B cell (primary cell): ENCODE measurements at regions not wholly inside any gene's neighbourhood (a gene's known extent, or its start where the extent isn't known, plus 50 kb on each side); places are given as distances from the start of the nearest gene placed in this dataset.

Source experiments
- ATAC-seq: fragments of 200-7000 bp; cut with Tn5 transposase; one replicate; pipeline ENCODE4 v1.10.0; 2021; ENCODE audit warnings: low read depth, mild to moderate bottlenecking, moderate number of reproducible peaks, moderate library complexity
- CTCF ChIA-PET: fragments of 350-600 bp; sonication (Branson Sonifier 250); formaldehyde crosslinking; loops from one replicate; lab custom pipeline; 2021; ENCODE audit warnings: antibody characterized with exemption, inconsistent platforms; lab: Charles Lee
- POLR2A ChIA-PET: fragments of 350-600 bp; sonication (Branson Sonifier 250); formaldehyde crosslinking; loops from one replicate; lab custom pipeline; 2021; ENCODE audit warnings: antibody characterized with exemption; lab: Charles Lee
- DNase-seq: peaks from one replicate; pipeline ENCODE4 v3.0.0; 2013
- H2AFZ ChIP-seq: 2 replicates; pipeline ENCODE4 v1.6.1; 2012; ENCODE audit warnings: mild to moderate bottlenecking, low read depth, low read length; ENCODE audit not compliant: insufficient read depth, poor library complexity, severe bottlenecking
- H3K27ac ChIP-seq, 2 donors: 1 replicate in 1 of 2; 2 replicates in 1 of 2; pipeline ENCODE4 v1.5.1; 2012 to 2013; ENCODE audit warnings: low read length in 2 of 2, mild to moderate bottlenecking in 2 of 2, moderate library complexity in 1 of 2
- H3K27me3 ChIP-seq, 4 experiments: fragments of 200-600 bp in 1 of 4; sonication (generic) in 1 of 4; replicated peaks in 1 of 4; 1 replicate in 2 of 4; 2 replicates in 2 of 4; pipeline versions ENCODE4 v1.6.1 to v1.7.0; 2013 to 2016; ENCODE audit warnings: low read length in 3 of 4, mild to moderate bottlenecking in 2 of 4, mixed read lengths in 1 of 4, moderate library complexity in 1 of 4; ENCODE audit not compliant: insufficient read depth in 4 of 4, control insufficient read depth in 3 of 4; ENCODE audit errors: control extremely low read depth in 1 of 4
- H3K36me3 ChIP-seq, 2 experiments: replicated peaks in 1 of 2; 1 replicate in 1 of 2; 2 replicates in 1 of 2; pipeline versions ENCODE4 v1.6.1 to v1.7.1; 2013; ENCODE audit warnings: low read length in 1 of 2; ENCODE audit not compliant: insufficient read depth in 2 of 2, control insufficient read depth in 1 of 2; ENCODE audit errors: control extremely low read depth in 1 of 2, extremely low read depth in 1 of 2
- H3K4me1 ChIP-seq, 2 donors: fragments of 200-600 bp in 1 of 2; sonication (generic) in 1 of 2; 1 replicate in 1 of 2; 2 replicates in 1 of 2; pipeline versions ENCODE4 v1.5.1 to v1.6.1; 2013 to 2017; ENCODE audit warnings: low read length in 2 of 2; ENCODE audit not compliant: control insufficient read depth in 2 of 2, insufficient read depth in 2 of 2
- H3K4me2 ChIP-seq: replicated peaks from 2 replicates; pipeline ENCODE3; 2012; ENCODE audit warnings: mild to moderate bottlenecking, low read depth, low read length; ENCODE audit not compliant: poor library complexity, severe bottlenecking
- H3K4me3 ChIP-seq, 5 experiments: fragments of 200-600 bp in 1 of 5; sonication (generic) in 1 of 5; 1 replicate in 3 of 5; 2 replicates in 2 of 5; pipeline versions ENCODE4 v1.5.1 to v1.7.0; 2011 to 2016; ENCODE audit warnings: low read length in 4 of 5, mild to moderate bottlenecking in 4 of 5, low read depth in 2 of 5, control low read depth in 1 of 5, moderate library complexity in 1 of 5; ENCODE audit not compliant: insufficient read depth in 1 of 5; ENCODE audit errors: control extremely low read depth in 1 of 5, extremely low read depth in 1 of 5
- H3K79me2 ChIP-seq: fragments of 200-600 bp; sonication (generic); one replicate; pipeline ENCODE4 v1.6.0; 2016; ENCODE audit warnings: low read length; ENCODE audit not compliant: control insufficient read depth, insufficient read depth
- H3K9ac ChIP-seq: fragments of 200-600 bp; sonication (generic); 2 replicates; pipeline ENCODE4 v1.6.1; 2017; ENCODE audit warnings: mild to moderate bottlenecking, low read length, moderate library complexity
- H3K9me3 ChIP-seq, 3 donors: one replicate each; pipeline versions ENCODE4 v1.6.1 to v1.7.1; 2013; ENCODE audit warnings: low read length in 2 of 3; ENCODE audit not compliant: control insufficient read depth in 2 of 3, insufficient read depth in 1 of 3; ENCODE audit errors: control extremely low read depth in 1 of 3
- H4K20me1 ChIP-seq: 2 replicates; pipeline ENCODE4 v1.6.0; 2012; ENCODE audit warnings: mild to moderate bottlenecking, low read length; ENCODE audit not compliant: insufficient read depth, control insufficient read depth, poor library complexity, severe bottlenecking
- H3K27ac Mint-ChIP-seq: one replicate; pipeline ENCODE4 v1.8.0; 2021; ENCODE audit warnings: mixed read lengths
- H3K27me3 Mint-ChIP-seq: one replicate; pipeline ENCODE4 v1.8.0; 2021; ENCODE audit warnings: mixed read lengths
- H3K4me1 Mint-ChIP-seq: one replicate; pipeline ENCODE4 v1.8.0; 2021; ENCODE audit warnings: mixed read lengths
- H3K4me3 Mint-ChIP-seq: one replicate; pipeline ENCODE4 v1.8.0; 2021; ENCODE audit warnings: mixed read lengths
- H3K9me3 Mint-ChIP-seq: one replicate; pipeline ENCODE4 v1.8.0; 2022; ENCODE audit warnings: mixed read lengths; ENCODE audit not compliant: insufficient read depth
- CTCF ChIP-seq: fragments of 200-600 bp; IDR thresholded peaks from one replicate; pipeline ENCODE4 v1.8.0; 2022; ENCODE audit warnings: antibody characterized with exemption, mild to moderate bottlenecking
- EZH2 ChIP-seq: IDR thresholded peaks from 2 replicates; pipeline ENCODE4 v1.6.1; 2012; ENCODE audit warnings: borderline replicate concordance, low read depth, mild to moderate bottlenecking, moderate library complexity, low read length; ENCODE audit not compliant: insufficient read depth, poor library complexity, severe bottlenecking
- WGBS: methylation state at CpG from one replicate; pipeline ENCODE4 v1.1.5; 2013; ENCODE audit warnings: missing lambda C conversion rate; ENCODE audit not compliant: insufficient coverage; 5-methylcytosine and 5-hydroxymethylcytosine counted together
- intact Hi-C: fragments of 100-400 bp; cut with micrococcal nuclease; formaldehyde crosslinking; loops from one replicate; pipeline ENCODE4 v1.10.0; 2022

GRCh38 chr3:40828741-40829415, 304.1 kb downstream of the ZNF621 start:
- intact Hi-C loops = no loop called here
- Histone ChIP-seq H3K4me1 (no peaks in the 10 kb centered on the region), H3K27me3 (no peaks in the 10 kb centered on the region), H3K4me3 (no peak overlapping the region), H3K79me2 (no peaks in the 10 kb centered on the region), H3K9ac (no peak overlapping the region), H3K9me3 (peaks cover 0 to 1% (median 0%) of the 10 kb centered on the region in 3 donors), H3K27ac (no peak overlapping the region), H3K36me3 (no peaks in the 10 kb centered on the region), H2AFZ (no peak overlapping the region), H3K4me2 (no peak overlapping the region), H4K20me1 (no peaks in the 10 kb centered on the region)
- Mint-ChIP-seq H3K27me3 (peaks cover 3% of the 10 kb centered on the region), H3K4me3 (no peak overlapping the region), H3K9me3 (no peaks in the 10 kb centered on the region), H3K4me1 (no peaks in the 10 kb centered on the region), H3K27ac (no peak overlapping the region)
- ChIA-PET CTCF (no interaction called here), POLR2A (no interaction called here)
- no peak for ATAC-seq
- no CpG with 5 or more reads among the region's 3 CpGs for WGBS
- no peak for DNase-seq
- TF ChIP-seq CTCF = no peak
- TF ChIP-seq EZH2 = no peak

- Histone ChIP-seq H3K36me3 (no peaks in the 10 kb centered on the region), H3K27me3 (peaks cover 0 to 3% (median 0%) of the 10 kb centered on the region in 4 experiments), H4K20me1 (no peaks in the 10 kb centered on the region), H3K4me3 (no peak overlapping the region), H2AFZ (no peak overlapping the region), H3K9me3 (peaks cover 0 to 1% (median 0%) of the 10 kb centered on the region in 3 donors), H3K4me2 (no peak overlapping the region), H3K79me2 (no peaks in the 10 kb centered on the region), H3K9ac (no peak overlapping the region), H3K27ac (no peak overlapping the region), H3K4me1 (no peaks in the 10 kb centered on the region)
- POLR2A ChIA-PET = no interaction called here
- CTCF ChIA-PET = no interaction called here
- Mint-ChIP-seq H3K4me3 (no peak overlapping the region), H3K27me3 (peaks cover 6% of the 10 kb centered on the region), H3K9me3 (no peaks in the 10 kb centered on the region), H3K4me1 (no peaks in the 10 kb centered on the region), H3K27ac (no peak overlapping the region)
- ATAC-seq (no peak), DNase-seq (no peak)
- intact Hi-C loops = no loop called here
- TF ChIP-seq CTCF (no peak), EZH2 (no peak)
- WGBS = 100% methylated on average over 1 of the region's 2 CpGs
Observed at GRCh38 chr3:40829876-40830275, 305.1 kb downstream of the ZNF621 start.
